ENCODE measurements at regions not wholly inside any gene's neighbourhood (a gene's known extent, or its start where the extent isn't known, plus 50 kb on each side); places are given as distances from the start of the nearest gene placed in this dataset.

GRCh38 chr7:92992932-92993331, 124.8 kb downstream of the SAMD9 start:
- ATAC-seq (ENCODE audit: low read depth) (no peak), DNase-seq (ENCODE audit: low spot score) (no peak)
- H3K4me3 ChIP-seq (ENCODE audit: severe bottlenecking): no peak overlapping the region
- H3K36me3 ChIP-seq (ENCODE audit: low read depth): no peaks in the 10 kb centered on the region
- no peaks in the 10 kb centered on the region for H3K27me3 ChIP-seq (ENCODE audit: insufficient read depth, poor library complexity, severe bottlenecking)
- H3K4me1 ChIP-seq (ENCODE audit: insufficient read depth, poor library complexity, severe bottlenecking): peaks cover 1% of the 10 kb centered on the region
- H3K27ac ChIP-seq (ENCODE audit: poor library complexity, severe bottlenecking): no peak overlapping the region
- TF ChIP-seq CTCF (IDR thresholded peaks at IDR 0.05; ENCODE audit: poor library complexity, severe bottlenecking): no peak
- H3K9me3 ChIP-seq (ENCODE audit: severe bottlenecking): no peaks in the 10 kb centered on the region

GRCh38 chr7:92992483-92992882, 125.3 kb downstream of the SAMD9 start:
- H3K27ac ChIP-seq (ENCODE audit: poor library complexity, severe bottlenecking): no peak overlapping the region
- ATAC-seq (ENCODE audit: low read depth): no peak

GRCh38 chr7:92991190-92991589, 126.6 kb downstream of the SAMD9 start:
- Histone ChIP-seq H3K27me3 (ENCODE audit: insufficient read depth, poor library complexity, severe bottlenecking) (no peaks in the 10 kb centered on the region), H3K9me3 (ENCODE audit: severe bottlenecking) (no peaks in the 10 kb centered on the region), H3K4me3 (ENCODE audit: severe bottlenecking) (no peak overlapping the region), H3K36me3 (ENCODE audit: low read depth) (no peaks in the 10 kb centered on the region), H3K27ac (ENCODE audit: poor library complexity, severe bottlenecking) (no peak overlapping the region), H3K4me1 (ENCODE audit: insufficient read depth, poor library complexity, severe bottlenecking) (peaks cover 4% of the 10 kb centered on the region)
- no peak for TF ChIP-seq CTCF (IDR thresholded peaks at IDR 0.05; ENCODE audit: poor library complexity, severe bottlenecking)
- DNase-seq (ENCODE audit: low spot score) (no peak), ATAC-seq (ENCODE audit: low read depth) (no peak)

More at GRCh38 chr7:92992483-92992882, 125.3 kb downstream of the SAMD9 start:
- no peaks in the 10 kb centered on the region for H3K27me3 ChIP-seq (ENCODE audit: insufficient read depth, poor library complexity, severe bottlenecking)
- DNase-seq (ENCODE audit: low spot score): no peak
- no peak for TF ChIP-seq CTCF (IDR thresholded peaks at IDR 0.05; ENCODE audit: poor library complexity, severe bottlenecking)
- H3K9me3 ChIP-seq (ENCODE audit: severe bottlenecking): no peaks in the 10 kb centered on the region
- H3K4me3 ChIP-seq (ENCODE audit: severe bottlenecking): no peak overlapping the region
- H3K4me1 ChIP-seq (ENCODE audit: insufficient read depth, poor library complexity, severe bottlenecking): peaks cover 4% of the 10 kb centered on the region
- no peaks in the 10 kb centered on the region for H3K36me3 ChIP-seq (ENCODE audit: low read depth)

DNA sequence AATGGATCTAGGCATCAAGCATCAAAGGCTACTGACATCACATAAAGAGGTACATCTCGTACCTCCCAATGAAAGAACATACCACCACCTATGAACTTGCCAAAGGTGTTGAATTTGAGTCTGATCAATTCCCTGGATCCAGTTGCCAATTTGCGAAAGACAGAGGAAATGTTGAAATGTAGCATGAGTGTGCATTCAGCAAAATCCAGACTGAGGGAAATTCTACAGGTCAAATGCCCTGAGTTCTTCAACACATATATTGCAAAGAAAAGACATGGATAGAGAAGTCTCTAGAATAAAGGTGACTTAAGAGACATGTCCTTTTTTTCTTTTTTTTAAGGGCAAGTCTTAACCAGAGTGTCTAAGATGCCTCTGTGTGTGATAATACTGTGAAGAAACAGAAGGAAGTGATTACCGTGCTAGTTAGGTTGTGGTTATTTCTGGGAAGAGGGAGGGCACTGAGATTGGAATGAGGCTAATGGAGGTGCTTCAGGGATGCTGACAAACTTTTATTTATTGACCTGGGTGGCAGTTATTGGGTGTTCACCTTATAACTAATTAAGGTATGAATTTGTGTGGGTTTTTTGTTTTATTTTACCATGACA, 128.7 kb downstream of the SAMD9 start:
- Histone ChIP-seq H3K27ac (ENCODE audit: poor library complexity, severe bottlenecking) (no peak overlapping the region), H3K4me3 (ENCODE audit: severe bottlenecking) (no peak overlapping the region), H3K27me3 (ENCODE audit: insufficient read depth, poor library complexity, severe bottlenecking) (no peaks in the 10 kb centered on the region), H3K4me1 (ENCODE audit: insufficient read depth, poor library complexity, severe bottlenecking) (peaks cover 4% of the 10 kb centered on the region), H3K36me3 (ENCODE audit: low read depth) (no peaks in the 10 kb centered on the region), H3K9me3 (ENCODE audit: severe bottlenecking) (no peaks in the 10 kb centered on the region)
- ATAC-seq (ENCODE audit: low read depth) (peak; percentile 23; the same call in 1 of the 3 replicates), DNase-seq (ENCODE audit: low spot score) (no peak)
- no peak for TF ChIP-seq CTCF (IDR thresholded peaks at IDR 0.05; ENCODE audit: poor library complexity, severe bottlenecking)

DNA sequence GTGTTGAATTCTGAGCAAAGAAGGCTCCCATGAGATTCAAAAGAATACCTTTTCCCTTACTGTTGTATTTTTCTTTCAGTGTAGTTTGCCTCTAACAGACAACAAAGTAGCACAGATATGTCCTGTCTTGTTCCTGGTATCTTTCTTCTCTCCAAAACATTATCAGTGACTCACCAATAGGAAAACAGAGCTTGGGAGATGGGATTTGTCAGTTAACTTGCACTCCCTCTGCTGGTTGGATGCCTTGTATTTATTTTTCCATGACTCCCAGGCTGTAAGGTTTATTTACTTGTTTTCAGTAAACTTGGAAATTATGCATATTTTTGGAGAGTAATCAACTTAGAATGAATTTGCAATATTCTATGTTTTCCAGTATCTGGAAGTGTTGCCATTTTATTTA, 129.7 kb downstream of the SAMD9 start:
- no peak for DNase-seq (ENCODE audit: low spot score)
- H3K36me3 ChIP-seq (ENCODE audit: low read depth): no peaks in the 10 kb centered on the region
- peak overlapping the region; percentile 36 for H3K27ac ChIP-seq (ENCODE audit: poor library complexity, severe bottlenecking)
- H3K4me1 ChIP-seq (ENCODE audit: insufficient read depth, poor library complexity, severe bottlenecking): peaks cover 4% of the 10 kb centered on the region
- H3K9me3 ChIP-seq (ENCODE audit: severe bottlenecking): no peaks in the 10 kb centered on the region
- no peaks in the 10 kb centered on the region for H3K27me3 ChIP-seq (ENCODE audit: insufficient read depth, poor library complexity, severe bottlenecking)
- H3K4me3 ChIP-seq (ENCODE audit: severe bottlenecking): no peak overlapping the region
- ATAC-seq (ENCODE audit: low read depth): peak; percentile 70
- peak; percentile 80 for TF ChIP-seq CTCF (IDR thresholded peaks at IDR 0.05; ENCODE audit: poor library complexity, severe bottlenecking)

Data from RWPE2 (cell line).